Coronary artery (tissue), 2 donors: ENCODE measurements at regions not wholly inside any gene's neighbourhood (a gene's known extent, or its start where the extent isn't known, plus 50 kb on each side); places are given as distances from the start of the nearest gene placed in this dataset.

ENCODE experiments used
- DNase-seq: peaks from one replicate; pipeline ENCODE4 v3.0.0-alpha.2; 2017; ENCODE audit warnings: low spot score
- H3K27ac ChIP-seq, 2 donors: fragments of 200-600 bp; sonication (generic); one replicate each; pipeline ENCODE4 v1.5.1; 2016 to 2019
- H3K4me3 ChIP-seq: fragments of 200-600 bp; sonication (generic); 2 replicates; pipeline ENCODE4 v1.5.1; 2016; ENCODE audit warnings: mild to moderate bottlenecking, moderate library complexity
- CTCF ChIP-seq: fragments of 200-600 bp; sonication (generic); IDR thresholded peaks from one replicate; pipeline ENCODE4 v1.5.1; 2019; ENCODE audit warnings: antibody characterized with exemption

GRCh38 chr12:97169889-97170567, 263.0 kb downstream of the NEDD1 start:
- Histone ChIP-seq H3K4me3 (no peak overlapping the region), H3K27ac (no peak overlapping the region)
- TF ChIP-seq CTCF, result no peak
- no peak for DNase-seq

- no peak overlapping the region for H3K4me3 ChIP-seq
- no peak for TF ChIP-seq CTCF
- no peak for DNase-seq
- no peak overlapping the region for H3K27ac ChIP-seq
Observed at GRCh38 chr12:97173688-97174410, 266.8 kb downstream of the NEDD1 start.

GRCh38 chr12:97177481-97177880, 270.4 kb downstream of the NEDD1 start:
- Histone ChIP-seq H3K27ac (no peak overlapping the region), H3K4me3 (no peak overlapping the region)
- no peak for TF ChIP-seq CTCF
- no peak for DNase-seq

- Histone ChIP-seq H3K4me3 (no peak overlapping the region), H3K27ac (no peak overlapping the region)
- DNase-seq, result no peak
- no peak for TF ChIP-seq CTCF
Observed at GRCh38 chr12:97181571-97182265, 274.7 kb downstream of the NEDD1 start.

- no peak for DNase-seq
- Histone ChIP-seq H3K4me3 (no peak overlapping the region), H3K27ac (no peak overlapping the region)
- no peak for TF ChIP-seq CTCF
Observed at GRCh38 chr12:97182769-97183168, 275.7 kb downstream of the NEDD1 start.

- no peak for TF ChIP-seq CTCF
- no peak overlapping the region for H3K4me3 ChIP-seq
- no peak for DNase-seq
- H3K27ac ChIP-seq, result no peak overlapping the region
Observed at GRCh38 chr12:97184127-97184773, 277.2 kb downstream of the NEDD1 start.
